OCI-LY3 (cell line): ENCODE measurements at regions not wholly inside any gene's neighbourhood (a gene's known extent, or its start where the extent isn't known, plus 50 kb on each side); places are given as distances from the start of the nearest gene placed in this dataset.

Experiments
- H2AFZ ChIP-seq: fragments of 200-600, 300-600 bp; shearing (Covaris generic); 2 replicates; pipeline ENCODE4 v1.6.0; 2014; ENCODE audit warnings: antibody characterized with exemption, low read depth, low read length
- H3K27ac ChIP-seq: fragments of 200-600, 300-600 bp; sonication (generic); 2 replicates; pipeline ENCODE4 v1.5.1; 2014; ENCODE audit warnings: mild to moderate bottlenecking, low read length, moderate library complexity, mixed read lengths
- H3K27me3 ChIP-seq: fragments of 200-600, 300-600 bp; sonication (generic); 2 replicates; pipeline ENCODE4 v1.6.1; 2014; ENCODE audit warnings: low read depth, low read length, mixed read lengths
- H3K36me3 ChIP-seq: fragments of 200-600, 300-600 bp; sonication (generic); replicated peaks from 2 replicates; pipeline ENCODE3; 2014; ENCODE audit warnings: low read depth, low read length, mixed read lengths
- H3K4me1 ChIP-seq: fragments of 300-600, 200-600 bp; sonication (generic); 2 replicates; pipeline ENCODE4 v1.6.1; 2014; ENCODE audit warnings: low read length, mixed read lengths
- H3K4me2 ChIP-seq: fragments of 200-600, 300-600 bp; sonication (generic); 2 replicates; pipeline ENCODE4 v1.6.1; 2014; ENCODE audit warnings: low read length, mixed read lengths
- H3K4me3 ChIP-seq: fragments of 300-600, 200-600 bp; sonication (generic); 2 replicates; pipeline ENCODE4 v1.5.1; 2014; ENCODE audit warnings: antibody characterized with exemption, mild to moderate bottlenecking, low read length, moderate library complexity
- H3K79me2 ChIP-seq: fragments of 300-600, 200-600 bp; shearing (Covaris generic); 2 replicates; pipeline ENCODE4 v1.6.1; 2014; ENCODE audit warnings: mild to moderate bottlenecking, low read length, mixed read lengths
- H3K9ac ChIP-seq: fragments of 300-600, 200-600 bp; shearing (Covaris generic); 2 replicates; pipeline ENCODE4 v1.6.0; 2014; ENCODE audit warnings: mild to moderate bottlenecking, low read length, moderate library complexity
- H3K9me3 ChIP-seq: fragments of 200-600, 300-600 bp; shearing (Covaris generic); 2 replicates; pipeline ENCODE4 v1.6.1; 2014; ENCODE audit warnings: low read length, mixed read lengths; ENCODE audit not compliant: insufficient read depth
- H4K20me1 ChIP-seq: fragments of 200-600, 300-600 bp; sonication (generic); 2 replicates; pipeline ENCODE4 v1.6.1; 2016; ENCODE audit warnings: low read length, mixed read lengths; ENCODE audit not compliant: insufficient read depth
- EZH2phosphoT487 ChIP-seq: fragments of 200-600 bp; shearing (Covaris generic); IDR thresholded peaks from 2 replicates; pipeline ENCODE4 v1.6.1; 2018; ENCODE audit warnings: antibody characterized with exemption, mixed run types, low read depth
- TF ChIP-seq, protein P1 (sequence below): fragments of 200-600, 300-600 bp; sonication (generic); IDR thresholded peaks from 2 replicates; pipeline ENCODE4 v1.5.1; 2014; ENCODE audit warnings: antibody characterized with exemption, low read length, low read depth

DNA sequence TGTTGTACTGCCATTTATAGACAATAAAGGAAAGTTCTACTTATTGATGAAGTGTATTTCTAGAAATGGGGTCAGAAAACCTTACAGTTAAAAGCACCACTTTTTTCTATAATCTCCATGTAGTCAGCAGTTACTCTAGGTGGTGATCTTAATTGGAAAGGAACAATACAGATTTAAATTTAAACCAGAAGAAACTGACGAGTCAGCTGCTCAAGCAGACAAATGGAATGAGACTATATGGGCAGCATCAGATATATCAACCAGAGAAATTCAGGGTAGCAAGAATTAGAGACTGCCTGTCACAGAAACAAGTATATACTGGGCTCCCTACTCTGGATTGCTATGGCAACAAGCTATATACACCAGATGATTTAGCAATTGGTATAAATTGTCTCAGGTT lies 99.6 kb upstream of the SCG2 start:
- Histone ChIP-seq H3K27ac (no peak overlapping the region), H3K79me2 (no peaks in the 10 kb centered on the region), H3K4me2 (no peak overlapping the region), H3K4me1 (no peaks in the 10 kb centered on the region), H3K36me3 (no peaks in the 10 kb centered on the region), H2AFZ (no peak overlapping the region), H3K9me3 (no peaks in the 10 kb centered on the region), H3K4me3 (no peak overlapping the region), H4K20me1 (no peaks in the 10 kb centered on the region), H3K9ac (no peak overlapping the region), H3K27me3 (no peaks in the 10 kb centered on the region)
- TF ChIP-seq, protein P1, sequence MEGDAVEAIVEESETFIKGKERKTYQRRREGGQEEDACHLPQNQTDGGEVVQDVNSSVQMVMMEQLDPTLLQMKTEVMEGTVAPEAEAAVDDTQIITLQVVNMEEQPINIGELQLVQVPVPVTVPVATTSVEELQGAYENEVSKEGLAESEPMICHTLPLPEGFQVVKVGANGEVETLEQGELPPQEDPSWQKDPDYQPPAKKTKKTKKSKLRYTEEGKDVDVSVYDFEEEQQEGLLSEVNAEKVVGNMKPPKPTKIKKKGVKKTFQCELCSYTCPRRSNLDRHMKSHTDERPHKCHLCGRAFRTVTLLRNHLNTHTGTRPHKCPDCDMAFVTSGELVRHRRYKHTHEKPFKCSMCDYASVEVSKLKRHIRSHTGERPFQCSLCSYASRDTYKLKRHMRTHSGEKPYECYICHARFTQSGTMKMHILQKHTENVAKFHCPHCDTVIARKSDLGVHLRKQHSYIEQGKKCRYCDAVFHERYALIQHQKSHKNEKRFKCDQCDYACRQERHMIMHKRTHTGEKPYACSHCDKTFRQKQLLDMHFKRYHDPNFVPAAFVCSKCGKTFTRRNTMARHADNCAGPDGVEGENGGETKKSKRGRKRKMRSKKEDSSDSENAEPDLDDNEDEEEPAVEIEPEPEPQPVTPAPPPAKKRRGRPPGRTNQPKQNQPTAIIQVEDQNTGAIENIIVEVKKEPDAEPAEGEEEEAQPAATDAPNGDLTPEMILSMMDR = no peak
- TF ChIP-seq EZH2phosphoT487 = no peak

GRCh38 chr2:223700221-223700620 lies 98.1 kb upstream of the SCG2 start:
- H4K20me1 ChIP-seq = no peaks in the 10 kb centered on the region
- H2AFZ ChIP-seq = no peak overlapping the region
- H3K4me1 ChIP-seq = no peaks in the 10 kb centered on the region
- no peak overlapping the region for H3K27ac ChIP-seq
- H3K4me2 ChIP-seq = no peak overlapping the region
- TF ChIP-seq EZH2phosphoT487 = no peak
- TF ChIP-seq, protein P1 = no peak
- no peaks in the 10 kb centered on the region for H3K9me3 ChIP-seq
- H3K27me3 ChIP-seq = no peaks in the 10 kb centered on the region
- no peak overlapping the region for H3K4me3 ChIP-seq
- no peaks in the 10 kb centered on the region for H3K79me2 ChIP-seq
- no peaks in the 10 kb centered on the region for H3K36me3 ChIP-seq
- H3K9ac ChIP-seq = no peak overlapping the region

- Histone ChIP-seq H4K20me1 (no peaks in the 10 kb centered on the region), H3K4me3 (no peak overlapping the region), H3K79me2 (no peaks in the 10 kb centered on the region), H3K36me3 (no peaks in the 10 kb centered on the region), H3K9ac (no peak overlapping the region), H2AFZ (no peak overlapping the region), H3K27ac (no peak overlapping the region), H3K4me2 (no peak overlapping the region), H3K9me3 (no peaks in the 10 kb centered on the region), H3K27me3 (no peaks in the 10 kb centered on the region), H3K4me1 (no peaks in the 10 kb centered on the region)
- TF ChIP-seq EZH2phosphoT487 = no peak
- TF ChIP-seq, protein P1 = no peak
Observed at GRCh38 chr2:223697892-223698645, 95.9 kb upstream of the SCG2 start.

- Histone ChIP-seq H3K4me1 (no peaks in the 10 kb centered on the region), H3K27ac (no peak overlapping the region), H3K4me3 (no peak overlapping the region), H3K36me3 (no peaks in the 10 kb centered on the region), H3K9ac (no peak overlapping the region), H3K9me3 (no peaks in the 10 kb centered on the region), H2AFZ (no peak overlapping the region), H3K27me3 (no peaks in the 10 kb centered on the region), H4K20me1 (no peaks in the 10 kb centered on the region), H3K4me2 (no peak overlapping the region), H3K79me2 (no peaks in the 10 kb centered on the region)
- no peak for TF ChIP-seq EZH2phosphoT487
- TF ChIP-seq, protein P1 = no peak
Observed at GRCh38 chr2:223697316-223697891, 95.2 kb upstream of the SCG2 start.
